ENCODE measurements at regions not wholly inside any gene's neighbourhood (a gene's known extent, or its start where the extent isn't known, plus 50 kb on each side); places are given as distances from the start of the nearest gene placed in this dataset.

DNA sequence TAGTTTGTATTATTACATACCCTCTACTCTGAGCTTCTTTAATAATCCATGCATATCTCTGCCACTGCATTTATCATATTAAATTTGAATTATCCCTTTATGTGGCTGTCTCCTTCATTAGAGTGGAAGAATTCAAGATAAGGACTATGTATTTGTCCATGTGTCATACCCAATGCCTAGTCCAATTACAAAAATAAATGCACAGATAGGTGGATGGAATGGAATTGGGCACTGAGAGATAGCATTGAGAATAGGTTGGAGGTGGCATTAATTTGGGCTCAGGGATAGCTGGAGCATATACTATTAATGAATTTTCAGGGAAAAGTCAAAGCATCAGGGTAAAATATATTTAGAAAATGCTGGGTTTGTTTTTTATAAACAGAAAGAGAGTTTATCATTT lies 893.2 kb downstream of the EPHA4 start:
- H3K27me3 ChIP-seq (ENCODE audit: insufficient read depth, low read length) = no peaks in the 10 kb centered on the region
- no peaks in the 10 kb centered on the region for H3K4me1 ChIP-seq (ENCODE audit: insufficient read depth, low read length)
- no peak for FAIRE-seq
- no peak for DNase-seq (ENCODE audit: low read depth)
- H3K79me2 ChIP-seq (ENCODE audit: insufficient read depth, low read length) = no peaks in the 10 kb centered on the region
- TF ChIP-seq EZH2 (IDR thresholded peaks at IDR 0.05; ENCODE audit: insufficient read depth, low read length) = no peak
- TF ChIP-seq, protein P1, sequence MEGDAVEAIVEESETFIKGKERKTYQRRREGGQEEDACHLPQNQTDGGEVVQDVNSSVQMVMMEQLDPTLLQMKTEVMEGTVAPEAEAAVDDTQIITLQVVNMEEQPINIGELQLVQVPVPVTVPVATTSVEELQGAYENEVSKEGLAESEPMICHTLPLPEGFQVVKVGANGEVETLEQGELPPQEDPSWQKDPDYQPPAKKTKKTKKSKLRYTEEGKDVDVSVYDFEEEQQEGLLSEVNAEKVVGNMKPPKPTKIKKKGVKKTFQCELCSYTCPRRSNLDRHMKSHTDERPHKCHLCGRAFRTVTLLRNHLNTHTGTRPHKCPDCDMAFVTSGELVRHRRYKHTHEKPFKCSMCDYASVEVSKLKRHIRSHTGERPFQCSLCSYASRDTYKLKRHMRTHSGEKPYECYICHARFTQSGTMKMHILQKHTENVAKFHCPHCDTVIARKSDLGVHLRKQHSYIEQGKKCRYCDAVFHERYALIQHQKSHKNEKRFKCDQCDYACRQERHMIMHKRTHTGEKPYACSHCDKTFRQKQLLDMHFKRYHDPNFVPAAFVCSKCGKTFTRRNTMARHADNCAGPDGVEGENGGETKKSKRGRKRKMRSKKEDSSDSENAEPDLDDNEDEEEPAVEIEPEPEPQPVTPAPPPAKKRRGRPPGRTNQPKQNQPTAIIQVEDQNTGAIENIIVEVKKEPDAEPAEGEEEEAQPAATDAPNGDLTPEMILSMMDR (IDR thresholded peaks at IDR 0.05; ENCODE audit: insufficient read depth, low read depth, low read length) = no peak
- no peaks in the 10 kb centered on the region for H3K4me1 Mint-ChIP-seq (ENCODE audit: low read depth, unreplicated experiment)
- no peak overlapping the region for H3K4me3 ChIP-seq (ENCODE audit: insufficient read depth, low read depth, low read length)
- no peak overlapping the region for H3K9ac ChIP-seq (ENCODE audit: low read length)
- H2AFZ ChIP-seq (ENCODE audit: low read depth, low read length) = no peak overlapping the region
- H3K36me3 ChIP-seq (ENCODE audit: insufficient read depth, low read length) = no peaks in the 10 kb centered on the region
- H3K9me3 ChIP-seq (ENCODE audit: insufficient read depth, low read depth, low read length) = no peaks in the 10 kb centered on the region
- H3K27ac ChIP-seq (ENCODE audit: low read depth, low read length) = no peak overlapping the region
- H4K20me1 ChIP-seq (ENCODE audit: insufficient read depth, low read length) = no peaks in the 10 kb centered on the region
- H3K36me3 Mint-ChIP-seq (ENCODE audit: low read depth, unreplicated experiment) = no peaks in the 10 kb centered on the region
- no peak overlapping the region for H3K27ac Mint-ChIP-seq (ENCODE audit: unreplicated experiment)
- no peak overlapping the region for H3K4me2 ChIP-seq (ENCODE audit: low read length)
- no peaks in the 10 kb centered on the region for H3K9me3 Mint-ChIP-seq (ENCODE audit: unreplicated experiment)
- no peak overlapping the region for H3K4me3 Mint-ChIP-seq (ENCODE audit: unreplicated experiment)
- H3K27me3 Mint-ChIP-seq (ENCODE audit: low read depth, unreplicated experiment) = no peaks in the 10 kb centered on the region

DNA sequence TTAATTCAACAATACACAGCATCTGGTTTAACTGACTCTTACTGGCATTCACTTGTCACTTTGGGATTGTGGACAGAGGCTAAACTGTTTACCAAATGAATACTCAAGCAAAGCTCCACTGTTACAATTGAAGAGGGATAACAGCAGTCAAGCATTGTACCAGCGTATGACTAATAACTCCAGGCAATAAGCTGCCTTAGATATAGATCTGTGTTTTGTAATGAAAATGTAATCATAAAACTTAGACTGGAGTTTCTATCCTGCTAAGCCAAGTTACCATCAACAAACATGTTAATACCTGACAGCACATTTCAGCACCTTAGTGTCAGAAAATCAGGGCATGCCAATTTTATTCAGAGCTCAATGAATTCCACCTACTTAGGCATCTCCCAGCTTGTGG lies 889.5 kb downstream of the EPHA4 start:
- Mint-ChIP-seq H3K27me3 (ENCODE audit: low read depth, unreplicated experiment) (peaks cover 6% of the 10 kb centered on the region), H3K4me1 (ENCODE audit: low read depth, unreplicated experiment) (no peaks in the 10 kb centered on the region), H3K36me3 (ENCODE audit: low read depth, unreplicated experiment) (no peaks in the 10 kb centered on the region), H3K27ac (ENCODE audit: unreplicated experiment) (no peak overlapping the region), H3K9me3 (ENCODE audit: unreplicated experiment) (no peaks in the 10 kb centered on the region), H3K4me3 (ENCODE audit: unreplicated experiment) (no peak overlapping the region)
- H3K4me1 ChIP-seq (ENCODE audit: insufficient read depth, low read length) = no peaks in the 10 kb centered on the region
- no peak overlapping the region for H2AFZ ChIP-seq (ENCODE audit: low read depth, low read length)
- H3K9ac ChIP-seq (ENCODE audit: low read length) = no peak overlapping the region
- H3K36me3 ChIP-seq (ENCODE audit: insufficient read depth, low read length) = no peaks in the 10 kb centered on the region
- no peak overlapping the region for H3K4me2 ChIP-seq (ENCODE audit: low read length)
- no peaks in the 10 kb centered on the region for H3K79me2 ChIP-seq (ENCODE audit: insufficient read depth, low read length)
- no peaks in the 10 kb centered on the region for H4K20me1 ChIP-seq (ENCODE audit: insufficient read depth, low read length)
- TF ChIP-seq EZH2 (IDR thresholded peaks at IDR 0.05; ENCODE audit: insufficient read depth, low read length) = no peak
- TF ChIP-seq, protein P1 (IDR thresholded peaks at IDR 0.05; ENCODE audit: insufficient read depth, low read depth, low read length) = no peak
- no peak overlapping the region for H3K27ac ChIP-seq (ENCODE audit: low read depth, low read length)
- peak; percentile 10 for DNase-seq (ENCODE audit: low read depth)
- no peak for FAIRE-seq
- no peaks in the 10 kb centered on the region for H3K27me3 ChIP-seq (ENCODE audit: insufficient read depth, low read length)
- H3K9me3 ChIP-seq (ENCODE audit: insufficient read depth, low read depth, low read length) = no peaks in the 10 kb centered on the region
- H3K4me3 ChIP-seq (ENCODE audit: insufficient read depth, low read depth, low read length) = no peak overlapping the region

DNA sequence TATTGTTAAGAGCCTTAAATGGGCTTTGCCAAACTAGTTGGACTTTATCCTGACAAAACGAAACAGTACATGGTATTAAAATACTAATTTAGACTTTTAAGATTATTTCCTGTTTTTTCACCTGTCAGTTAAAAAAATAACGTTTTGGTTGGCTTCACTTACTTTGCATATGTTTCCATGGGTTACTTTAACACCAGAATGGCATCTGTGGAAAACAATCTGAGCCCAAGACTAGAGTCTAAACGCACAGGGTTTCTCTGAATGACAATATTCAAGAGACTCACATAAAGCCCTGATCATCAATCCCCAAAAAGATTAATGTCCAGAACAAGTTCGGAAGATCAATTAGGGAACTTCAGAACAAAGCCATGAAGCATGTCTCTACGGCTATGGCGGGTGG lies 888.0 kb downstream of the EPHA4 start:
- TF ChIP-seq EZH2 (IDR thresholded peaks at IDR 0.05; ENCODE audit: insufficient read depth, low read length) = no peak
- Mint-ChIP-seq H3K9me3 (ENCODE audit: unreplicated experiment) (peaks cover 3% of the 10 kb centered on the region), H3K27me3 (ENCODE audit: low read depth, unreplicated experiment) (peaks cover 6% of the 10 kb centered on the region), H3K27ac (ENCODE audit: unreplicated experiment) (no peak overlapping the region), H3K36me3 (ENCODE audit: low read depth, unreplicated experiment) (peaks cover under 1% of the 10 kb centered on the region), H3K4me1 (ENCODE audit: low read depth, unreplicated experiment) (no peaks in the 10 kb centered on the region), H3K4me3 (ENCODE audit: unreplicated experiment) (no peak overlapping the region)
- Histone ChIP-seq H3K27me3 (ENCODE audit: insufficient read depth, low read length) (no peaks in the 10 kb centered on the region), H3K79me2 (ENCODE audit: insufficient read depth, low read length) (no peaks in the 10 kb centered on the region), H3K9ac (ENCODE audit: low read length) (no peak overlapping the region), H3K9me3 (ENCODE audit: insufficient read depth, low read depth, low read length) (no peaks in the 10 kb centered on the region), H4K20me1 (ENCODE audit: insufficient read depth, low read length) (no peaks in the 10 kb centered on the region), H3K27ac (ENCODE audit: low read depth, low read length) (no peak overlapping the region), H2AFZ (ENCODE audit: low read depth, low read length) (no peak overlapping the region), H3K4me3 (ENCODE audit: insufficient read depth, low read depth, low read length) (no peak overlapping the region), H3K4me1 (ENCODE audit: insufficient read depth, low read length) (no peaks in the 10 kb centered on the region), H3K4me2 (ENCODE audit: low read length) (no peak overlapping the region), H3K36me3 (ENCODE audit: insufficient read depth, low read length) (no peaks in the 10 kb centered on the region)
- FAIRE-seq = no peak
- DNase-seq (ENCODE audit: low read depth) = no peak
